ENCODE measurements at regions not wholly inside any gene's neighbourhood (a gene's known extent, or its start where the extent isn't known, plus 50 kb on each side); places are given as distances from the start of the nearest gene placed in this dataset.

- no peak for DNase-seq
- Histone ChIP-seq H3K36me3 (no peaks in the 10 kb centered on the region), H3K4me3 (no peak overlapping the region), H3K9me3 (no peaks in the 10 kb centered on the region), H3K27ac (no peak overlapping the region), H3K27me3 (peaks cover 0 to 10% (median 0%) of the 10 kb centered on the region in 3 donors), H3K4me1 (no peaks in the 10 kb centered on the region)
- 32 to 66% methylated on average over 3 of the region's 3 CpGs for WGBS, 2 donors
- TF ChIP-seq CTCF (IDR thresholded peaks at IDR 0.05) (no peak), POLR2AphosphoS5 (IDR thresholded peaks at IDR 0.05) (no peak), POLR2A (IDR thresholded peaks at IDR 0.05) (no peak), EP300 (IDR thresholded peaks at IDR 0.05) (no peak)
- intact Hi-C loops (cut with DNase I): no loop called here
Observed at GRCh38 chr14:62168564-62169155, 406.4 kb downstream of the SNAPC1 start.

DNA sequence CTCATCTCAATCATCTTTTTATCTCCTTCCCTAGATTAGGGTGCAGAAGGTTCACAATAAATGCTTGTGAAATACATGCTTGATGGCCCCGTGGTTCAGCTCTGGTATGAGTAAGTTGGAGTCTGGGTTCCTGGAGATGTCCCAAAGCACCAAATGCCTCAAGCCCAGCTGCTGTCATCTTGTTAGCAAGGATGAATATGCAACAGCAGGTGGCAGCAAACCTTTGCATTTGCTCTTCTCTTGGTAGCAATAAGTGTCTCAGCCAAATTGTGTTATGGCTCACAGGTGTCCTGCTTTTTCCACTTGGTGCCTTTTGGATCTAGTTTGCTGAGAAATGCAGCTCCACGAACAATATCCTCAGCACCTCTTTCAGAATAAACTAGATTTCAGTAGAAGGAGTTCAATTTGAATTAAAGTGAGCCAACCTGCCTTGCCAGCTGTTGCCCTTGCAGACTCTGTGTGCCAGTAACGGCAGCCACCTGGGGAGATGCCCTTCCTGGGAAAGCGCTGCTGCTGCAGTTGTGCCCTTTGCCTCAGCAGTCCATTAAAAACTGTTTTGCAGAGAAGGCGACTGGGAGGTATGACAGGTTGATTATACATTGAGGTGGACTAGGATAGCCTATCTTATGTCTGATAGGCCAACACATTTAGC, 417.3 kb downstream of the SNAPC1 start:
- Histone ChIP-seq H3K9me3 (no peaks in the 10 kb centered on the region), H3K27ac (no peak overlapping the region), H3K4me3 (no peak overlapping the region), H3K27me3 (no peaks in the 10 kb centered on the region), H3K4me1 (no peaks in the 10 kb centered on the region), H3K36me3 (no peaks in the 10 kb centered on the region)
- DNase-seq: no peak
- 43 to 62% methylated on average over 5 of the region's 5 CpGs for WGBS, 2 donors
- TF ChIP-seq CTCF (IDR thresholded peaks at IDR 0.05) (peak in 1 of 4 experiments; percentile 10), EP300 (IDR thresholded peaks at IDR 0.05) (no peak)
- intact Hi-C loops (cut with DNase I): no loop called here

- no peak overlapping the region for H3K4me3 ChIP-seq
- H3K27me3 ChIP-seq: peaks cover 0 to 5% (median 0%) of the 10 kb centered on the region in 3 donors
- no peaks in the 10 kb centered on the region for H3K9me3 ChIP-seq
- intact Hi-C loops (cut with DNase I): no loop called here
- no peaks in the 10 kb centered on the region for H3K4me1 ChIP-seq
- 82 to 84% methylated on average over 3 of the region's 3 CpGs for WGBS, 2 donors
- no peak overlapping the region for H3K27ac ChIP-seq
- no peaks in the 10 kb centered on the region for H3K36me3 ChIP-seq
- TF ChIP-seq POLR2A (IDR thresholded peaks at IDR 0.05) (no peak), POLR2AphosphoS5 (IDR thresholded peaks at IDR 0.05) (no peak), CTCF (IDR thresholded peaks at IDR 0.05) (no peak)
- no peak for DNase-seq
Observed at GRCh38 chr14:62181591-62181990, 419.4 kb downstream of the SNAPC1 start.

- WGBS, 2 donors: 9 to 30% methylated on average over 1 of the region's 1 CpG
- Histone ChIP-seq H3K27me3 (peaks cover 0 to 10% (median 0%) of the 10 kb centered on the region in 3 donors), H3K9me3 (no peaks in the 10 kb centered on the region), H3K36me3 (no peaks in the 10 kb centered on the region), H3K27ac (no peak overlapping the region), H3K4me1 (no peaks in the 10 kb centered on the region), H3K4me3 (no peak overlapping the region)
- no peak for DNase-seq
- TF ChIP-seq EP300 (IDR thresholded peaks at IDR 0.05) (no peak), CTCF (IDR thresholded peaks at IDR 0.05) (no peak), POLR2A (IDR thresholded peaks at IDR 0.05) (no peak), POLR2AphosphoS5 (IDR thresholded peaks at IDR 0.05) (no peak)
- intact Hi-C loops (cut with DNase I): no loop called here
Observed at GRCh38 chr14:62185078-62185477, 422.9 kb downstream of the SNAPC1 start.

DNA sequence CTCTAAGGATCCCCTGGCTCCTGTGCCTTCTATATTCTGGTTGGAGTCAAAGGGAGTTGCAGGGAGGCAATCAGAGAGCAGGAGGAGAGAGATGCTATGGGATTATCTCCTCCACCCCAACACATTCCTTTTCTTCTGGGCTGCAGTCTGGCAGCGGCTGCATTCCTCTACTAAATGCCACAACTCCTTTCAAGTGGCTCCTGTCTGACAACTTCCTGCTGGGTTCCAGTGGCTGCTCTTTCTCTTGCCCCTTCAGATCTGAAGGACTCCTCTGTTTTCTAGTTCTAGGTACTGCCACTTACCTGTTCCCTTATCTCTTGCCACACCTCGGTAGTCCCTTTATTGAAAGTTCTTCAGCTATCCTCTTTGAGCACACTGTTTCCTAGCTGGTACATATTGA, 425.0 kb downstream of the SNAPC1 start:
- Histone ChIP-seq H3K9me3 (no peaks in the 10 kb centered on the region), H3K27ac (no peak overlapping the region), H3K4me1 (no peaks in the 10 kb centered on the region), H3K36me3 (no peaks in the 10 kb centered on the region), H3K4me3 (no peak overlapping the region), H3K27me3 (peaks cover 0 to 10% (median 0%) of the 10 kb centered on the region in 3 donors)
- intact Hi-C loops (cut with DNase I): no loop called here
- TF ChIP-seq POLR2A (IDR thresholded peaks at IDR 0.05) (no peak), POLR2AphosphoS5 (IDR thresholded peaks at IDR 0.05) (no peak), CTCF (IDR thresholded peaks at IDR 0.05) (no peak), EP300 (IDR thresholded peaks at IDR 0.05) (no peak)
- no peak for DNase-seq
- WGBS, 2 donors: 58 to 68% methylated on average over 2 of the region's 2 CpGs
